GM19372 (cell line): ENCODE measurements at regions not wholly inside any gene's neighbourhood (a gene's known extent, or its start where the extent isn't known, plus 50 kb on each side); places are given as distances from the start of the nearest gene placed in this dataset.

Experiments
- ATAC-seq: cut with Tn5 transposase; IDR thresholded peaks from one replicate; pipeline ENCODE4 v1.9.1; 2021; ENCODE audit warnings: mild to moderate bottlenecking, low read depth, moderate library complexity; ENCODE audit not compliant: unreplicated experiment

DNA sequence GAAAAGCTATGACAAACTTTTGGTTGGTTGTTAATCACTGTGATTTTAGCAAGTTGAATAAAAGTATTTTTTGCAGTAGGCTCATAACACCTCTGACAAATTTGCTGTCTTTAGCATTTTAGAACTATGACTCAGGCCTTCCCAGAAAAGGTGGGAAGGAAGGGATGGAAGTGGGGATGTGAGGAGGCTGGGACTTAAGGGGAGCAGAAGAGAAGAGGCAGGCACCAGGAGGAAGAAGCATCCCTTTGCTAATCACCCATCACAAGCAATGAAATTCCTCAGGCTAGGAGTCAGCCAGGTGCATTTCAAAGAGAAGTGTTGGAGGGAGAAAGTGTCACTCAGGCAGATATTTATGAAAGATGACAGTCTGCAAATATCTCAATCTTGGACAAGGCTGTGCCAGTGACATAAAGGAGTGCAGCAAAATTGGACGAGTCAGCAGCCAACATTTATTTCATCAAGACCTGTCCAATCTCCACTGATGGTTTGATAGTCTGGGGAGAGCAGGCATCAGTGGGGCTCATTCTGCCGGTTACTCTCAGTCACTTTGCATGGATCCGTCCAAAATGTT, 337.3 kb upstream of the ARRDC4 start:
- ATAC-seq = no peak

DNA sequence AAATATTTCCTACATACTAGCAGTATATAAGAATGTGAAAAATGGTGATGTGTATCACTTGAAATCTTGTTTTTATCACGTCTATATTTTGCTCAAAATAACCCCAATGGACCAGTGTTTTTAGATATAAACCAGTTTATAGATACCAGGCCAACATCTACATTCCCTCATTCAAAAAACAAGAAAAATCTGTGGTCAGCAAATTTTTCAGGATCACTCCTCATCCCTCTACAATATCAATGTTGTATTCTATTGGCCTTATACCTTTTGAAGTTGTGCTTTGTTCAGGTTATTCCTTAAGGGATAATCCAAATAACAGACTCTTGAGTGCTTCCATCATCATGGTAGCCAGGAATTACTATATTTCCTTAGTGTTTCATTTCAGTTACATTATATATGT, 332.9 kb upstream of the ARRDC4 start:
- no peak for ATAC-seq

DNA sequence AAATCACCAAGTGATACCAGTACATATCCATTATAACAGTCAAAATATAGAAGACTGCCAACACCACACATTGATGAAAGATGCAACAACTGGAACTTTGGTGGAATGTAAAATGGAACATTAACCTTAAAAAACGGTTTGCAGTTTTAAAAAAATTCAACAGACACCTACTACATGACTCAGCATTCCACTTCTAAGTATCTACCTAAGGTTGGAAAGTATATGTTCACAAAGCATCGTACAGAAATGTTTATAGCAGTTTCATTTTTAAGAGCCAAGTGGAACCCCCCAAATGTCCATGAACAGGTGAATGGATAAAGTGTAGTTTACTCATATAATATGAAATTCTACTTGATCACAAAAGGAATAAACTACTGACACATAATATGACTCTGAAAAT, 314.7 kb upstream of the ARRDC4 start:
- ATAC-seq = no peak

DNA sequence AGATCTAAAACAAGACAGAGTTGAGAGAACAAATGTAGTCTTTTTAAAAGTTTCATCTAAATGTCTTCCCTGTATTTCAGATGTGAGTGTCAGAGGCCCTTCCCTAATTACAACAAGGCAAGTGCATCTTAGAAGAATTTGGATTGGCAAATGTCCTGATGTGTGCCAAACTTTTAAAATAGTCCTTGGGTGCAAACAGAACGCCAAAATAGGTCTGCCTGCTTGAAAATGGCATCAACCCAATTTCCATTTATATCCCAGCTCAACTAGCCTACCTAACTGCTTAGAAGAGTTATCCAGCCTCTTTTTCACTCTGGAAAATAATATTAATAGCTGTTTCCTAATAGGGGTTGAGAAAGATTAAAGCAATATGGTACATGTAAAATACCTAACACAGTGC, 311.8 kb upstream of the ARRDC4 start:
- no peak for ATAC-seq

DNA sequence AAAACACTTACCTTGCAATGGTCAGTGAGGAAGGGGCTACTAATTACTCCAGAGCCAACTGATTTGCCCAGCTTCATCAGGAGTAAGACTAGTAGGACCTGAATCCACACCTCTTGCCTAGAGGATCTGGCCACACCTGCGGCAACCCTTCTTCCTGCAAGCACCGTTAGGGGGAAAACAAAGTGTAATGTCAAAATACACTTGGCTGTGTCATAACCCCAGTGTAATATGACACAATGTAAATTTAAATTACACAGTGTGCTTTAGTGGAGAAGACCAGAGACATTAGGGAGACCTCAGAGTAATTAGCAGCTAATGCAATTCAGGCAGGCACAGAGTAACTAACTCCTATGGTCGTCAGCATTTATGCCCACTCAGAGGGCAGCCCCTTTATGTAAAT, 308.5 kb upstream of the ARRDC4 start:
- no peak for ATAC-seq

DNA sequence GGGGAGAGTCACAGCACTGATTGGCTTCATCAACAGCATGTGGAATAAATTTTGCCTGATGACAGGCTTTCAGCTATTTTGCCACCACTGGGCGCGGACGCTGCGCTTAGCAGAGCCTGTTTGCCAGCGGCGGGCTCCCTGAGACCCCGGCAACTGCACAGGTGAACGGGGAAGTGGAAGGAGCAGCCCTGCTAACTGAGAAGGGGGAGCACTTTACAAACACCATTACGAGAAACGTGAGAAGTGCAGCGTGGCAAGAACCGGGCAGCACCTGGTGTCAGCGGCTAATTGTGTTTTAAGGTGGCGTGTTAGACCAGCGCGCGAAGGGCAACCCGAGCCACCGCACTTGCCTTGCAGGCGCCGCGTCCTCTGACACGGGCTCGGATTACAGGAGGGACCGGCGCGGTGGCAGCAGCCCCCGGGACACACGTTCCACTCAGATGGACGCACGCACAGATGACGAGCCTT, 307.8 kb upstream of the ARRDC4 start:
- no peak for ATAC-seq

DNA sequence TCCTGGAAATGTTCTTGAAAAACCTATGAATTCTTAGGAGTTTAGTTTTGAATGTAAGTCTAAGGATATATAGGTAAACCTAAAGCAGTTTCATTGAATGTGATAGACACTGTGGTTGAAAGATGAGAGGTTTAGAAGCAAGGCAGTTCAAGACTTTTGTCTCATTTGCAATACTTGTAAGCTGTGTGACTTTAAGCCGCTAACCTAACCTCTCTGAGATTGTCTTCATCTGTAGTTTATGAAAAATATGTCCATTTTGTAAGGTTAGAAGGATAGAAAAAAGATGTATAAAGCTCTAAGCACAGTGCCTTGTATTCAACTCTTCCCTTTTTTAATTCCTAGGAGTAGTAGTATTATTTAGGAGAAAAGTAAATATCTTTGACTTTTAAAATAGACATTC, 306.6 kb upstream of the ARRDC4 start:
- no peak for ATAC-seq

DNA sequence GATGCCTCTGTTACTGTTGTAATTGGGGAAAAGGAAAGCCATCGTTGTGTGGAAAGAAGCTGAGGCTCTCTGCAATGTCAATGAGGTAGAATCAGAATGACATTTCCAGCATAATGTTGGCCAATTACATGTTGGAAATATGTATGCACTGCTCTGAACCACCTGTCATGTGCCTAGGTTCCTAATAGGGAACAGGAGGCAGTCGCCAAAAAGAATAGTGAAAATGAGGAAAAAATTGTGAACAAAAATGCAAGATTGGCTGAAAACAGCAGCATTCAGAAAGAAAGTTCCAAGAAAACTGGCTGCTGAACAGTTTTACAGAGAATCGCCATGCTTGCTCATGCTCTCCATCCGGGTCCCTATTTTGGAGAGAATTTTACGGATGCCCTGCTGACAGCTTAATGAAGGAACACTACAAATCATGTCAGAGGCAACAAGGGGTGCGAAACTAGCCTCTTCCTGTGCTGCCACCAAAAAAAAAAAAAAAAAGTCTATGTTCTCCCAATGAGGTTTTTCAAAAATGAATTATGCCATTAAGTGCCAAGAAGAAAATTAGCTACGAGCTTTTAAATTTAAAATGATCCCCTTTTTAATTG, 305.9 kb upstream of the ARRDC4 start:
- no peak for ATAC-seq

DNA sequence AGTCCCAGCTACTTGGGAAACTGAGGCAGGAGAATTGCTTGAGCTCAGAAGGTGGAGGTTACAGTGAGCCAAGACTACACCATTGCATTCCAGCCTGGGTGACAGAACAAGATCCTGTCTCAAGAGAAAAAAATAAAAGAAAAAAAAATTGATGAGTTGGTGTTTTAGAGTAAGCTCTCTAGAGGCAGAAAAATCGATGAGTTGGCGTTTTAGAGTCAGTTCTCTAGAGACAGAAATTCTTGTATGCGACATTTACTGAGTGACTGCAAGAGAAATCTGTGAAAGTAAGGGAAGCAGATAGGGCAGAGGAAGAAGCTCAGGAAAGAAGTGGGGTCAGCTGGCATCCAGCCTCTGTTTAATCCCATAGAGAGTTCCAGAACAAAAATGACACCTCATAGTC, 298.7 kb upstream of the ARRDC4 start:
- no peak for ATAC-seq

DNA sequence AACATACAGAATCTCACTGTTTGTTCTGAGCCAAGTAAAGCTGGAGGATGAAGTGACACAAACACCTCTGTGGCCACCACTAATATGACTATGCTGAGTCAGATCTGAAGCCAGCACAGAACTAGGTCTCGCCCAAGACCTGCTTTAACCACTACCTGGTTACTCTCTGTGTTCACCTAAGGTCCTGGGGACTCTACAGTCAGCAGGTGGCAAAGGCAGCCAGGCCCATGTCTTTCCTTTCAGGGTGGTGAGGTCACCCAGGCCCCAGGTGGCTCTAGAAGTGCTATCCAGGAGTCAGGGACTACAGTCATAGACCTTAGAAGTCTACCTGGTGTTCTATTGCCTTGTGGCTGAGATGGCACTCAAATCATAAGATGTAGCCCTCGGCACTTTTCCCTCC, 287.9 kb upstream of the ARRDC4 start:
- no peak for ATAC-seq

DNA sequence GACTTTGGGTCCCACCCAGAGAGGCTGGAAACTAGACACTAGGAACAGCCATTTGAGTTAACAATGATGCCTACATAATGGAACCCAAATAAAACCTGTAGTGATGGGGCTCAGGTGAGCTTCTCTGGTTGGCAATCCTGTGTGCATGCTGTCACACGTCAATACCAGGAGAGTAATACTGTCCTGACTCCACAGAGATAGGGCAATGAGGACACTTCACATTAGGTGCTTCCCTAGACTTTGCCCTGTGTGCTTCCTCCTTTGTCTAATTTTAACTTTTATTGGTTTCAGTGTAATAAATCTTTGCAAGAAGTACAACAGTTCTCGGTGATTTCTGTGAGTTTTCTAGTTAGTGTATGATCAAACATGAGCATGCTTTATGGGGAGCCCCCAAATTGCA, 281.8 kb upstream of the ARRDC4 start:
- ATAC-seq = no peak

DNA sequence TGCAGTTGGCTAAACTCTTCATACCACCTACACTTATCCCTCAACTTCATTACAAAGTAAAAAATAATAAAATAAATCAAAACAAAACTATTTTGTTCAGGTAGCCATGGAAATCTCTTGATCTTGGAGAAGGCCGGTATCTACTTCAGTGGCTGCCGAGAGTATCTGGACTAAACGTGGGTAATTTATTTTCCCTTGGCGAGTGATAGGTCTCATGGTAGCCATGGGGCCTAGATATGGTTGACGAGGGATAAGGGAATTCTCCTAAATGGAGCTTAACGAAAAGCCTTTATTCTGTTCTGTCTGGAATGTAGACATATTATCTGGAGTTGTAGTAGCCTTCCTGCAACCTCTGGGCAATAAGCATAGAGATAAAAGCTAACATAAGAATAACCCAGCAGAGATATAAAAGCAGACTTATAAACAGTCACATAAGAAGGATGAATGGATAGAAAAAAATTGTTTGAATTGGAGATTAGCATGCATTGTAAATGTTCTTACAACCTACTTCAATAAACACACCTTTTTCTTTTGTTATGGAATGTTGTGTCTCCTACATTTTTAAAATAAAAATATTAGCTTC, 281.3 kb upstream of the ARRDC4 start:
- ATAC-seq = no peak

DNA sequence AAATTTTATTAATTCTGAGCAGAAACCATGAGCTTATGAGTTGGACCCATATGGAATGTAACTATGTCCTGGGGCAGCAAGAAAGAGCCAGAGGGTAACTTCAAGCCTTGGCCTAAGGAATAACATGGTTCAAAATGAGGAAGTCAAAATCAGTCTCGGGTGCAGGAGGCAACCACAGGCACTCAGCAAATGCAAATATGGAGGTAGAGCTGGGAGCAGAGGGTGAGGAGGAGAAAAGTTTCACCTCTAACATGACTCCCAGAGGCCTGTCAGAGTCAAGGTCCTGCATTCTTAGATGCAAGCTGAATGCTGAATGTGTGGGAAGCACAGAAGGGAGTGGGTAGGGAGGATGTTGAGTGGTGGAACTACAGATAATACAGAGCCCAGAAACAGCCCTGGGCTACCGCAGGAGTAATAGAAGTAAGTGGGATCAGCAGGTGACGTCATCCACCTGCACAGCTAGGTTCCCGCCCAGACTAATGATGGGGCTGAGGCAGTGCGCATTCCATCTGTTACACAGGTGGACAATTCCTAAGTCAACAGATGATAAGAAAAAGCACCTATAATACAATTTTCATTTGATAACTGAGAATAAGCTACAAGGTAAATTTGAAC, 279.8 kb upstream of the ARRDC4 start:
- no peak for ATAC-seq

DNA sequence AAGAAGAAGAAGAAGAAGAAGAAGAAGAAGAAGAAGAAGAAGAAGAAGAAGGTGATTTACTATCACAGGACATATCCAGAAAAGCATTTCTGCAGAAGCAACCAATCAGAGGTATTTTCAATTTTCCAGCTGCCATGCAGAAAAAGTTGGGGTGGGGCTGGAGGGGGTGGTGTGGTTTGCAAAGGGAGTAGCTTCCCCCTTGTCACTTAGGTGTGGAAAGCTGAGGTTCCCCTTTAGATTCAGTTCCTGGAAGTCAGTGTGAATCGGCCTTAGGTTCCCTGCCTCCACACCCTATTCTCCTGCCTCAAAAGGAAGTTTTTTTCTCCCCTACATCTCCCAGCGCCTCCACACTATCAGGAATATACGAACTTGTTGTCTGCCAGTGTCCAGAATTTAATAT, 276.7 kb upstream of the ARRDC4 start:
- no peak for ATAC-seq

DNA sequence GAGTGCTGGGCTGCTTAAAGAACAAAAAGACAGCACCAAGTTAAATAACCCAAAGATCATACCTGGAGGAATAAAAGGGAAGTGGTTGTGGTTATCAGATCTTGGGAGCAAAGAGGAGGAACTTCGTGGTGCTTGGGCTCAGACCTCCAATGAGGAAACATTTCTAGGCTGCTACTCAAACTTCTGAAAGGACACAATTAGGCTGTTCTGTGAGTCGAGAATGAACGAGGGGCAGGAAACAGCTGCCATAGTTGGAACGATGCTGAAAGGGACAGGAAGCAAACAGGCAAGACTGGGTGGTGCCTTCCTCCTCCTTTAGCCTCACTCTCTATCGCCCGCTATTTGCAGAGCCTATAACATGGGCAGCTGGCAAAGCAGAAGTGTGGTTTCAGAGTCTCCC, 276.3 kb upstream of the ARRDC4 start:
- no peak for ATAC-seq

DNA sequence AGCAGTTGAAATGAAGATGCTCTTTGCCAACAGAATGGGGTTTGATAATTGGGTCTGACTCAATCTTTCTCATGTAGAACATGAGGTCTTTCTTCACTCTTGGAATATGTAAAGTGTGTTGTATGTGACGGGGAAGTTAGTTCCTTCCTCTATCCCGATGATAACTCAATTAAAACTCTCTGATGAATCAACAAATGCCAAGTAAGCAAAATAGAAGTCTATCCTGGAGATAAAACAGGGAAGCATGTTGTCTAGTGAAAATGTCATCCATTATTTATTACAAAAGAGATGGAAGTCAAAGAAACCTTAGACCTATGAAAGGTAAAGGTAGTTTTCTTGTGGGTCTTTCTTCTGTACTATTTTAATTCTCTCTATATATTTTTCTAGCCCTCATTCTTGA, 274.2 kb upstream of the ARRDC4 start:
- ATAC-seq = no peak

DNA sequence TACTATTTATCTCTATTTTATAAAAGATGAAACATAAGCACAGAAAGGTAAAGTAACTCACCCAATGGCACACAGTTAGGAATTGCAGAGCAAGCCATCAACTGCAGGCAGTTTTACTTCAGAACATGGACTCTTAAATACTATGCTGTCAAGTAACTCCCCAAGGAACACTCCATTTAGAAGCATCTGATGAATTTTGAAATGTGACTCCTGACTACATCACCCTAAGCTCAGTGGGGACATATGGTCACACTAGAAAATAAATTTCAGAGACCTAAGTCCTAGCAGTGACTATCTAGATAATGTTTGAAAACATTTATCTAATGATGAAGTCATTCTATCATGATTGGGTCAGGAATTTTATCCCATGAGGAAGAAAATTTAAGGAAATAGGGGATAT, 272.8 kb upstream of the ARRDC4 start:
- no peak for ATAC-seq

DNA sequence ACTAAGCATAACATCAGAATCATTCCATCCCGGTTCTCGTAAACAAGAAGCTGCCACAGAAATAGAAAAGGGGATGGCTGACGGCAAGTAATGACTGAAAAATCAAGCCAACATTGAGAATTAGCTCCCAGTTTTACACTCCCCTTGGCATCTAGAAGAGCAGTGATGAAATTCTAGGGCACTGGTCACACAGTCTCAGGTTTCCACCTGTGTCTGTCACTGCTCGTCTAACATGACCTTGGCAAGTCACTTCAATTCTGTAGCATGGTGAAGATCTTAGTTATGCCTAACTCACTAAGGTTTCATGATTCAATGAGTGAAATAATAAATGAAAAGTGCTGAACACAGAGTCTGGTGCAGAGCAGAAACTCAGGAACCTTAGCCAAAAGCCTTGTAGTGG, 272.3 kb upstream of the ARRDC4 start:
- ATAC-seq = no peak

DNA sequence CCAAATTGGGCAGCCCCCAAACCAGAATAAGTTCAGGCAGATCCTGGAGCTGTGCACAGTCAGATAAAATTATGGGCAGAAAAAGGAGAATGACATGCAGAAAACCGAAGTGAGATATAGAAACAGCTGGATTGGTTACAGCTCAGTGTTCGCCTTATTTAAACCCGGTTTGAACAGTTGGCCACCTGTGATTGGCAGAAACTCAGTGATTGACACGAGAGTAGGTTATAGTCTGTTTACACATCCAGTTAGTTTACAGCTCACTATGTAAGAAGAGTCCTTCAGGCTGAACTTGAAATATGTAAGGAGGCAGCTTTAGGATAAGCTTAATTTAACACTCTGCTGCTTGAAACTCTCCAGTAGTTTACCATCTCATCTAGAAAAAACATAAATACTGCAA, 271.6 kb upstream of the ARRDC4 start:
- no peak for ATAC-seq

DNA sequence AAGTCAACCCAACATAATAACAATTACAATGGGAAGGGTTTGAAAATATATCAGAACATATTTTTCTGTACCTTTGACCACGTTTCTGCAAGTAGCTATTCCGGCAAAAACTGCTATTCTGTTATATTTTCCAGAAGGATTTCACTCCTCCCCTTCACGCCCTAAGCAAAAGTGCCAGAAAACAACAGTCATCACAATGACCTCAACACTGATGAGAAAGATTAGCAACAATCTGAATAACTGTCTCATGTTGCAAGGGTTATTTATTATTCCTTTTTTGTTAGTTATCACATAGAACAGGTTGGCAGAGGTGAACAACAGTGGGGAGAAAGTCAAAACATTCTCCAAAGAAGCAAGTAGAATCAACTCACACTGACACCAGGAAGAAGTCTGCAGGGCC, 269.4 kb upstream of the ARRDC4 start:
- ATAC-seq = no peak

DNA sequence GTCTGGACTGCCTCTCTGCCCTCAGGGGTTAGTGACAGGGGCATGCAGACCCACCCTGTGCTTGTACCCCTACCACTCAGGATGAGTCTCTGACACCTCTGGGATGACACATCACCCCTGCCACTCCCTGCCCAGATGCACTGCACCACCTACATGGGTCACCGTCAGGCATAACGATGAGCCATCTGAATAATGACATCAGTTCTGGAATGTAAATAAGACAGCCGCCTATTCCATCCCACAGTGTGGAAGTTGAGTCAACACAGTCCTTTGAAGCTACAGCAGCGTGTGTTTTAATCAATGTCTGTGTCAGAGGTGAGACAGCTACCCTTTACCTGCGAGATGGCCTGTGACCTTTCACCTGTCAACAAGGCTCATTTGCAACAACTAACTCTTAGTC, 268.7 kb upstream of the ARRDC4 start:
- ATAC-seq = no peak
